ENCODE measurements at regions not wholly inside any gene's neighbourhood (a gene's known extent, or its start where the extent isn't known, plus 50 kb on each side); places are given as distances from the start of the nearest gene placed in this dataset.

DNA sequence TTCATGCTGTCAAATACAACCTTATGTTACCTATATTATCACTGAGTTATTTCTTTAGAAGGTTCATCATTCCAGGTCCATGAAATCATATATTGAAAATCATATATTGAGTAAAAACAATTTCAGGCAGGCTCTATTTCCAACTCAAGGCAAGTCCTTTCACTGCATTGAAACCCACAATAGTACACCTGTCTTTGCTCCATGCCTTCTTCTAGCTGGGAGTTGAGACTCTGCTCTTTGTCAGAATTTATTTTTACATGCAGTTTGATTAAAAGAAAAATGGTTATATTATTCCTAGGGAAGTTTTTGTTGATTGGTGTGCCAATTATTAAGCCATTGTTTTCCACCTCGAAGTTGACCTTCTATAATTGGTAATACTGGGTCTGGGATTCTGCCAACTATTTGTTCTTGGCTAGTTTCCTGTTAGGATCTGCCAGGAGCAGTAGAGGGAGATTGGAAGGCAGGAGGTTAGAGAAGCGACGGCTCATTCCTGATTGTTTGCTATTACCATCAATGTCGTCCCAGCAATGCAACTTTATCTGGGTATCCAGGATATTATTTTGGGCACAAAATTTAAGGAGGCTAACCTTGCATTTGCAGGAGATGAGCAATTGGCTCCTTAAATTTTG, 79.5 kb upstream of the MIS18BP1 start:
- TF ChIP-seq, protein P1, sequence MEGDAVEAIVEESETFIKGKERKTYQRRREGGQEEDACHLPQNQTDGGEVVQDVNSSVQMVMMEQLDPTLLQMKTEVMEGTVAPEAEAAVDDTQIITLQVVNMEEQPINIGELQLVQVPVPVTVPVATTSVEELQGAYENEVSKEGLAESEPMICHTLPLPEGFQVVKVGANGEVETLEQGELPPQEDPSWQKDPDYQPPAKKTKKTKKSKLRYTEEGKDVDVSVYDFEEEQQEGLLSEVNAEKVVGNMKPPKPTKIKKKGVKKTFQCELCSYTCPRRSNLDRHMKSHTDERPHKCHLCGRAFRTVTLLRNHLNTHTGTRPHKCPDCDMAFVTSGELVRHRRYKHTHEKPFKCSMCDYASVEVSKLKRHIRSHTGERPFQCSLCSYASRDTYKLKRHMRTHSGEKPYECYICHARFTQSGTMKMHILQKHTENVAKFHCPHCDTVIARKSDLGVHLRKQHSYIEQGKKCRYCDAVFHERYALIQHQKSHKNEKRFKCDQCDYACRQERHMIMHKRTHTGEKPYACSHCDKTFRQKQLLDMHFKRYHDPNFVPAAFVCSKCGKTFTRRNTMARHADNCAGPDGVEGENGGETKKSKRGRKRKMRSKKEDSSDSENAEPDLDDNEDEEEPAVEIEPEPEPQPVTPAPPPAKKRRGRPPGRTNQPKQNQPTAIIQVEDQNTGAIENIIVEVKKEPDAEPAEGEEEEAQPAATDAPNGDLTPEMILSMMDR (IDR thresholded peaks at IDR 0.05): no peak
- TF ChIP-seq ZFX (IDR thresholded peaks at IDR 0.05; ENCODE audit: borderline replicate concordance): no peak
- H3K27ac ChIP-seq: no peak overlapping the region

DNA sequence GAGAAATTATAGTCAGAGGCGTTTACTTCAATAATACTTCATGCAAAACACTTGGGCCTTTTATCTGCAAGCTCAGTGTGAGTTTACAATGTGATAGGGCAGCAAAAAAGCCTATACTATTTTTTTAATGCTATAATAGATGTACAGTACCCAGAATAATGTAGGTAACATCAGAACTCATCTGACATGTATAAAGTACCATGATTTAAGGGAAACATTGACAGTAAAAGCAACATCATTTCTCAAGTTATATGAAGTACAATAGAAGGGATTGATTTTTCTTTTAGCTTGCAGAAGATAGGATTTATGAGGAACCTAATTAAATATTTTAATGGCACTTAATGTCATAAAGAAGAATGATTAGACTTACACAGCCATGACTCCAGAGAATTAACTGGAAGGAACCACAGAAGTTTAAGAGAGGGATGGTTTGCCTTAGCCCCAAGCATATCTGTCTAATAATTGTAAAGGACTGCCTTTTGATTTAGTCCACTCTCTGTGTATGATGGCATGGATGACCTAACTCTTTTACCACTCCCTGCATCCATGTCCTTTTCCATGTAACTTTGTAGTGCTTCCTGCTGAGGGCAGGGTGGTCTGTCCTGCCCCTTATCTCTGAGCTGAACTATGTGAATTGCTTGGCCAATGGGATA, 55.9 kb upstream of the MIS18BP1 start:
- H3K27ac ChIP-seq: no peak overlapping the region
- TF ChIP-seq, protein P1 (IDR thresholded peaks at IDR 0.05): no peak
- TF ChIP-seq ZFX (IDR thresholded peaks at IDR 0.05; ENCODE audit: borderline replicate concordance): no peak

Data from 22Rv1 (cell line).